ENCODE measurements at regions not wholly inside any gene's neighbourhood (a gene's known extent, or its start where the extent isn't known, plus 50 kb on each side); places are given as distances from the start of the nearest gene placed in this dataset.

- Histone ChIP-seq H3K79me2 (ENCODE audit: low read depth) (no peaks in the 10 kb centered on the region), H3K36me3 (ENCODE audit: low read depth) (no peaks in the 10 kb centered on the region), H3K9me2 (ENCODE audit: insufficient read depth) (no peaks in the 10 kb centered on the region), H3K4me3 (no peak overlapping the region), H3F3A (ENCODE audit: insufficient read depth, low read depth) (no peaks in the 10 kb centered on the region), H3K4me2 (no peak overlapping the region), H3K27me3 (ENCODE audit: insufficient read depth, low read depth) (no peaks in the 10 kb centered on the region), H3K27ac (no peak overlapping the region), H3K9me3 (ENCODE audit: insufficient read depth, low read depth) (no peaks in the 10 kb centered on the region), H2AFZ (no peak overlapping the region), H4K20me1 (ENCODE audit: insufficient read depth) (no peaks in the 10 kb centered on the region), H3K4me1 (replicated peaks; ENCODE audit: insufficient read depth) (no peaks in the 10 kb centered on the region)
- TF ChIP-seq, protein P1, sequence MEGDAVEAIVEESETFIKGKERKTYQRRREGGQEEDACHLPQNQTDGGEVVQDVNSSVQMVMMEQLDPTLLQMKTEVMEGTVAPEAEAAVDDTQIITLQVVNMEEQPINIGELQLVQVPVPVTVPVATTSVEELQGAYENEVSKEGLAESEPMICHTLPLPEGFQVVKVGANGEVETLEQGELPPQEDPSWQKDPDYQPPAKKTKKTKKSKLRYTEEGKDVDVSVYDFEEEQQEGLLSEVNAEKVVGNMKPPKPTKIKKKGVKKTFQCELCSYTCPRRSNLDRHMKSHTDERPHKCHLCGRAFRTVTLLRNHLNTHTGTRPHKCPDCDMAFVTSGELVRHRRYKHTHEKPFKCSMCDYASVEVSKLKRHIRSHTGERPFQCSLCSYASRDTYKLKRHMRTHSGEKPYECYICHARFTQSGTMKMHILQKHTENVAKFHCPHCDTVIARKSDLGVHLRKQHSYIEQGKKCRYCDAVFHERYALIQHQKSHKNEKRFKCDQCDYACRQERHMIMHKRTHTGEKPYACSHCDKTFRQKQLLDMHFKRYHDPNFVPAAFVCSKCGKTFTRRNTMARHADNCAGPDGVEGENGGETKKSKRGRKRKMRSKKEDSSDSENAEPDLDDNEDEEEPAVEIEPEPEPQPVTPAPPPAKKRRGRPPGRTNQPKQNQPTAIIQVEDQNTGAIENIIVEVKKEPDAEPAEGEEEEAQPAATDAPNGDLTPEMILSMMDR (conservative IDR thresholded peaks at IDR 0.05): no peak
- TF ChIP-seq EZH2 (IDR thresholded peaks at IDR 0.05; ENCODE audit: low read depth): no peak
- POLR2A ChIA-PET (ENCODE audit: unreplicated experiment): interaction anchor here (0.6 kb wide), 1 partner anchor 46 kb away, joined by 4 read pairs; no protein-coding TSS in a partner anchor
- intact Hi-C loops (cut with micrococcal nuclease; ENCODE audit: unreplicated experiment): no loop called here
- BruUV-seq (replicated peaks): no TSS peak
- CTCF ChIA-PET: interaction anchor here (1.0 kb wide), 1 partner anchor 10 kb away, joined by 3 read pairs; no protein-coding TSS in a partner anchor
- no peak for DNase-seq
Observed at GRCh38 chr7:15005672-15006071, 103.1 kb upstream of the DGKB start.

DNA sequence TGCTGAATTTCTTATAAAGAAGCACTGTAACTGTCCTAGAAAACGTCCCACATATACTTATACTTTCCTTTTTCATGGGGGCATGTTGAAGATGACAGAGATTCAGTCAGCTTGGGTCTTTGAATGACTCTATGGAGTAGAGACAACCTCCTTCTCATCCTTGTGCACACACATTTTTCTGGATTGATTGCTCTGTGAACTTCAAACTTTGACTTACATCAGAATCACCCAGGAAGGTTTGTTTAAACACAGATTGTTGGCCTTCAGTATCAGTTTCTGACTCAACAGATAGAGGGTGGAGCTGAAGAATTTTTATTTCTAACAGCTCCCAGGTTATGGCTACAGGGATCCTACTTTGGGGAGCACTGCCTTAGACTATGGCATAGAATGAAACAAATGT lies 97.6 kb upstream of the DGKB start:
- no peak overlapping the region for H3K27ac ChIP-seq
- DNase-seq: no peak
- 0 out of 2 replicates have a peak, but pooled peaks cover 3% of the 10 kb centered on the region for H3K9me3 ChIP-seq (ENCODE audit: insufficient read depth, low read depth)
- no TSS peak for BruUV-seq (replicated peaks)
- H3K27me3 ChIP-seq (ENCODE audit: insufficient read depth, low read depth): no peaks in the 10 kb centered on the region
- H3K4me3 ChIP-seq: no peak overlapping the region
- TF ChIP-seq EZH2 (IDR thresholded peaks at IDR 0.05; ENCODE audit: low read depth): no peak
- TF ChIP-seq, protein P1 (conservative IDR thresholded peaks at IDR 0.05): no peak
- H3F3A ChIP-seq (ENCODE audit: insufficient read depth, low read depth): no peaks in the 10 kb centered on the region
- no peaks in the 10 kb centered on the region for H3K36me3 ChIP-seq (ENCODE audit: low read depth)
- CTCF ChIA-PET: no interaction called here
- POLR2A ChIA-PET (ENCODE audit: unreplicated experiment): no interaction called here
- H3K9me2 ChIP-seq (ENCODE audit: insufficient read depth): no peaks in the 10 kb centered on the region
- H3K4me1 ChIP-seq (replicated peaks; ENCODE audit: insufficient read depth): no peaks in the 10 kb centered on the region
- H3K79me2 ChIP-seq (ENCODE audit: low read depth): no peaks in the 10 kb centered on the region
- H2AFZ ChIP-seq: peak overlapping the region; percentile 58; the same call in 1 of the 2 replicates
- H3K4me2 ChIP-seq: no peak overlapping the region
- intact Hi-C loops (cut with micrococcal nuclease; ENCODE audit: unreplicated experiment): no loop called here
- no peaks in the 10 kb centered on the region for H4K20me1 ChIP-seq (ENCODE audit: insufficient read depth)

DNA sequence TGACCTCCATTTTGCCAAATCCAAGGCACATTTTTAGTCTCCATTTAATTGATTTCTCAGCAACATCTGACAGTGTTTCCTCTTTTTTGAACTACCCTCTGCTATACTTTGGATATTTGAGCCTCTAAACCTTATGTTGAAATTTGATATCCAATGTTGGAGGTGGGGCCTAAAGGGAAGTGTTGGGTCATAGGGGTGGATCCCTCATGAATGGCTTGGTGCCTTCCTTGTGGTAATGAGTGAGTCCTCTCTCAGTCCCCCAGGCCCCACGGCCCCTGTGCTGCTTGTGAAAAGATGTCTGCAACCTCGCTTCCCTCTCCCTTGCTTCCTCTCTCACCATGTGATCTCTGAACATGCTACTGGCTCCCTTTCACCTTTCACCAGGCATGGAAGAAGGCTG lies 96.8 kb upstream of the DGKB start:
- Histone ChIP-seq H3K4me1 (replicated peaks; ENCODE audit: insufficient read depth) (no peaks in the 10 kb centered on the region), H3K36me3 (ENCODE audit: low read depth) (no peaks in the 10 kb centered on the region), H3K9me2 (ENCODE audit: insufficient read depth) (no peaks in the 10 kb centered on the region), H3K9me3 (ENCODE audit: insufficient read depth, low read depth) (0 out of 2 replicates have a peak, but pooled peaks cover 3% of the 10 kb centered on the region), H3K27me3 (ENCODE audit: insufficient read depth, low read depth) (no peaks in the 10 kb centered on the region), H3K4me2 (no peak overlapping the region), H3F3A (ENCODE audit: insufficient read depth, low read depth) (no peaks in the 10 kb centered on the region), H3K27ac (no peak overlapping the region), H2AFZ (no peak overlapping the region), H3K79me2 (ENCODE audit: low read depth) (no peaks in the 10 kb centered on the region), H4K20me1 (ENCODE audit: insufficient read depth) (no peaks in the 10 kb centered on the region), H3K4me3 (no peak overlapping the region)
- no peak for TF ChIP-seq EZH2 (IDR thresholded peaks at IDR 0.05; ENCODE audit: low read depth)
- TF ChIP-seq, protein P1 (conservative IDR thresholded peaks at IDR 0.05): no peak
- ChIA-PET POLR2A (ENCODE audit: unreplicated experiment) (no interaction called here), CTCF (no interaction called here)
- BruUV-seq (replicated peaks): no TSS peak
- intact Hi-C loops (cut with micrococcal nuclease; ENCODE audit: unreplicated experiment): no loop called here
- DNase-seq: no peak
